Activated CD4-positive, alpha-beta T cell treated with anti-CD3 and anti-CD28 coated beads for 48 hours (primary cell): ENCODE measurements at regions not wholly inside any gene's neighbourhood (a gene's known extent, or its start where the extent isn't known, plus 50 kb on each side); places are given as distances from the start of the nearest gene placed in this dataset.

Experiments used
- DNase-seq: peaks from one replicate; pipeline ENCODE4 v3.0.0-alpha.2; 2020

DNA sequence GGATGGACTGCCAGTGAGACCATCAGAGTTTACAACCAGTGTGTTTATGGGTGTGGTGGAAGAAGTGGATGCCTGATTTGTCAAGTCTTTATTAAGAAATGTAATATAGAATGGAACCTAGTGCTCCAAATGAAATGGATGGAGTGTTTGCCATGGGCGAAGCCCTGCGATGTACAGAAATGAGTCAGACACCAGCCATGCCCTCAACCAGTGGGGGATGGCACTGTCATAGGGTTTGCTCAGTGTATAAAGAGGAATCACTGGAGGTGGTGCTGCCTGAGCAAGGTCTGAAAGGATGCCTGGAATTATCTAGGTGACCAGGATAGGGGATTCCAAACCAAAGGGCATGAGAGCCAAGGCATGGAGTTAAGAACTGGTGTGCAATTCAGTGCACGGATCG is 120.9 kb upstream of the MTNR1B start:
- DNase-seq = no peak

DNA sequence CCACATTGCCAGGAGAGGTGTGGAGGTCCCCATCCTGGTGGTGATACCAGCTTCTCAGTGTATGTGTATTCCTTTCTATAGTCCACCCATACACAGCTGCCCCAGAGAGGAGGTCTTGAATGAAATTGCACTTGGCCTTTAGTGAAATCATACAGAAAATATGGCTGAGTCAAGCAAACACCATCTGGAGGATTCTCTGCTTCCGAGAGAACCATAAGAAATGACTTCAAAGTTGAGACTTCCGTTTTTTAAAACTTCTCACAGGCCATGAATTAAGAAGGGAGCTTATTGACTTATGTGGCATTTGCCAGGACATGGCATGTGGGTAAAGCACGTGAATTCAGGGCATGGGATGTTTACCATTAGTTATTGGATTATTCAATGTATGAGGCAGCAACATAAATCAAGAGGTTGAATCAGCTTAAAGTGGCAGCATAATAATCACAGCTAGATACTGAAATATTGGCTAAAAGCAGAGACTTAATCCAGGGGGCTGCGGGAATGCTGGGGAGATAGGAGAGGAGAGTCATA is 119.1 kb upstream of the MTNR1B start:
- no peak for DNase-seq

DNA sequence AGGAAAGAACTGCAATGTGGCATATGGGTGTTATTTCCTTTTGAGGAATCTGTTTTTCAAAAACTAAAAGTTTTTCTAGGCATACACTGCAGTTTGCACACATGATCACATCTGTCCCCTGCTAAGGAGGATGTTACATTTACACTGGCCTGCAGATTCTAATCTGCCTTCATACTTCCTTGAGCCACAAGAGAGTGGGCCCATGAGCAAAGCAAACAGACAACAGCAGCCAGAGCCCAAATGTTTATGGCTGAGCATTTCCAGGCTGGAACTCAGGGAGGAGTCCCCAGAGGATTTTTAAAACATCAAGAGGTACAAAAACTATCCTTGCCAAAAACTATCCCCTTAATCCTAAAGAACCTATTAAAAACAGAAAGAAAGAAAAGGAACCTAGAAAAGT is 117.2 kb upstream of the MTNR1B start:
- no peak for DNase-seq

DNA sequence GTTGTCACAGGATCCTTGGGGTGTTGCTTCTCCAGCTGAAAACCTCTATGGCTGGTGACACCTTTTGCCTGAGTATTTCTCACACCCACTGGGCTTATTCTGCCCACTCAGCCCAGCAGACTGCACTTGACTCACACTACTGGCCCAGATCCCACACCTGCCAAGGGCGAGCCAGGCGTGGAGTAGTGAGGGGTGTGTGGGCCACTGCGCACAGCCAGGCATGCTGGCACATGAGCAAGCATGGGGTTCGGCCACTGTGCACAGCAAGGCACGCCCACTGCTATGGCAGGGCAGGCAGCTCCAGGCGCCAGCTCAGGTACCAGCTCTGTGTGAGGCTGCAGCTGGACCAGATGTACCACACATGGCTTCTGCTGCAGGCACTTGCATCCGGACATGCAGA is 116.5 kb upstream of the MTNR1B start:
- DNase-seq = no peak

DNA sequence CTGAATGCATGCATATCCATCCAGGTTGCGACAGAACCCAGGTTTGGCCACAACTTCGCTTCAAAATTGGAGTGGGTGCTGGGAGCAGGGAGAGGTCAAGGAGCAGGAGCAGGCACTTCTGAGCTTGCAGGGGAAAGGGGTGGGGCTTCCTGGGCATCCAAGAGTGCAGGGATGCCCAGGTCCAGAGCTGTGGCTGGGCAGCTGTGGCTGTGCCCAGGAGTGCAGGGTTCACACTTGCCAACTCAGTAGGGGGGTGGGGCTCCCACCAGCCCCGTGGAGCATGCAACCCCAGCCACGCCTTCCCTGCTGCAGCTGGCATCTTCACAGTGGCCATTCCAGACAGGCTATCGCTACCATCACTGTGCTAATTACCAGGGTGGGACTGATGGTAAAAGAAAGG is 115.3 kb upstream of the MTNR1B start:
- no peak for DNase-seq

DNA sequence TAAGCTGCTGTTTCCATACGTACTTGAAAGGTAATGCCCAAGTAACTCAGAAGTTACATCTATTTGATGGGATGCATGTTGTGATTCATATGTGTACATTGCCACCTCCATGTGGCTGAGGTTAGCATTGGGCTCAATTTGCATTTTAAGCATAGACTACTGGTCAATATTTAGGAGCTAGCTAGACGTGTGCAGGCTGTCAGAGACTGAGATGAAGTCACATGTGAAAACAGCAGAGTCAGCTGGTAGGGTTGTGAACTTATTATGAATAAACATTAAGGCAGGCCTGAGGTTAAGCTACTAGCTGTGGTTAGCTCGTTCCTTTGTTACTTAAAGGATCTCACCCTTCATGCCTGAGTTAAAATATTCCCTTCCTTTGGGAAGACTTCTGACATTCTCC is 114.5 kb upstream of the MTNR1B start:
- no peak for DNase-seq

DNA sequence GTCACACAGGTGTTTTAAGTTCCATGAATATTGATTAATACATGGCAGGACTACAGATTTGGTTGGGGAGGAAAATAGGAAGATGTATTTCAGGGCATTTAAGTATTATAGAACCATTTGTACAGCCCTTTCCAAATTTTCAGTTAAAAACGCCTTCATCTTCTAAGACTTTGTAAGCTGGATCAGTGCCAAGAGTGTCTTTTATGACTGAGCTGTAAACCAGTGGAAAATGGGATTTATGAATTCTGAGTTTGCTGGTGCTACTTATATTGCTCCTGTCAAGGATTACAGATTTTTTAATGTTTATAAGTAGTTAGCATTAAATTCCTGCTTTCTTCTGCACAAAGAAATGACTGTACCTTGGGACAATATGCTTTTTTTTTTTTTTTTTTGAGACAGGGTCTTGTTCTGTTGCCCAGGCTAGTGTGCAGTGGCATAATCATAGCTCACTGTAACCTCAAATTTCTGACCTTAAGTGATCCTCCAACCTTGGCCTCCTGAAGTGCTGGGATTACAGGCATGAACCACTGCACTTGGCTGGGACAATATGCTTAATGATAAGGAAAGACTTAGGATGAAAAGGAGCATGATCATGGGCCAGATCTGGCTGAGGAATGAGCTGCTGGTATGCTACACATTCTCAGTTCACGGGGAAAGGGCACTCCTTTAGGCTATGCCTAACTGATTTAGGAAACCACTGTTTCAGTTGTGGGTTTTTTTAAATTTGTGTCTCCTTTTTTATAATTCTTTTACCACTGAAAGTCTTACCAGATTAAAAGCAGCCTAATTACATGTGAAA is 113.6 kb upstream of the MTNR1B start:
- DNase-seq = no peak

DNA sequence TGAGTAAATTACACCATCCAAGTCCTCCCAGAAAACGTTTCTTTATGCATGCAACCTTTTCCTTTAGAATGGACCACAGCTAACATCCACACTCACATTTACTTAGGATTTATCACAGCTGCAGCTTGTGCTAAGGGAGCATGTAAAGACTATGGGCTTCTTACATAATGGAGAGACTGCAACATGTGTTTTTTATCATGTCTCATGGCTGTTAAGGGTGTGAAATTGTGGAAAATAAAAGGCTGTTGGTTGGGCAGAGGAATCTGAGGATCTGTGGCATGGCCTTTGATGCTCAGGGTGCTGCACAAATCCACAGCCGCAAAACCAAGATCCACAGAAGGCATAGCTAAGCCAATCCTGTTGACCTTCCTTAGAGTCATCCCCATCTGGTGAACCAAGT is 112.0 kb upstream of the MTNR1B start:
- no peak for DNase-seq

DNA sequence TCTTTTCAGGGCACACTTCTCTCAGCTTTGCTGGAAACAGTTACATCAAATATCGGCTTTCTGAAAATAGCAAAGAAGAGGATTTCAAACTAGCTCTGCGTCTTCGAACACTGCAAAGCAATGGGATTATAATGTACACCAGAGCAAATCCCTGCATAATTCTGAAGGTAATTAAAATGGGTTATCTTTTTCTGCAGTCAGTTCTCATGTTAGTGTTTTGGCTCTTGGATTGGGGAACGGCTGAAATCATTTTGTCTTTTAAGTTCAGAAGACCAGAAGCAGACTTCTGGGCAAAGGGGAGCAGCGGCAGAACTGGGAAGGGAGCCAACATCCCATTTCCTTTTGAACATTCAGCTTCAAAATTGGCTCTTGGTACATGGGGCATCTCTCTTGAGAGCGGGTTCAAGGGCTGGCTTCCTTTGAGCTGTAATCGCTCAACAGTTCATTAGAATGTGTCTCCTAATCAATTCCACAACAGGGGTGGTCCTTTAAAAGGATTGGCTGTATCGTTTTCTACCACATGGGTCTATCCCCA is 110.2 kb upstream of the MTNR1B start:
- no peak for DNase-seq

DNA sequence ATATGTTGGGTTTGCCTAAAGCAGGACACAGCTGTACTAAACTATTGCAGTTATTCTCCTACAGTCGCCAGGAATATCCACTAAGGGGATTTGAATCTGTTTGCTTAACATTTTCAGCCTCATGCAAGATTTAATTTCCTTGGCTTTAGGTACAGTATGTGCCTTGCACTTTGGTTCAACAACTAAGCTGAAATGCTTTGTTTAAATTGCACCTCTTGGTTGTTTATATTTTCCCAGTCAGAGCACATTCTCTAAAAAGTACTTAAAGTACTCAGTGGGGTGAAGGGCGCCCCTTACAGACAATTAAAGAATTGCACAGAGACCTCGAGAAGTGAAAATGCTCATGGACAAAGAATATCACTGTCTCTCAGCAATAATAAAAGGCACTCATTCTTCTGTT is 107.8 kb upstream of the MTNR1B start:
- DNase-seq = no peak

DNA sequence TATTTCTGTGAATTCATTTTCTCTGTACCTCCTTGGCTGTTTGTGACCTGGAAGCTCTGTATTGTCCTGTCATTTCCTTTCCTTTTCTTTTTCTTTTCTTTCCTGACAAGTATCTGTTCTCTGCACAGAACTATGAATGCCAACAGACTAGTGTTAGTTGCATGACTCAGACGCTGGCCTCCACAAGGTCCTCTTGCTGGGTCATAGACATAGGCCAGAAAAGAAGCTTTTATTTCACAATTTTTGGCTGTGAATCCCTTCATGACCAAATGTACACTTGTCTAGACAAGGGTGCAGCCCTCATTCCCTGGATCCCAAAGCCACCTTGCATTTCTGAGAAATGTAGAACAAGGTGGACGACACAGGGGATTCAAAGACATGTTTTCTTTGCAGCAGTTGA is 104.1 kb upstream of the MTNR1B start:
- DNase-seq = no peak

DNA sequence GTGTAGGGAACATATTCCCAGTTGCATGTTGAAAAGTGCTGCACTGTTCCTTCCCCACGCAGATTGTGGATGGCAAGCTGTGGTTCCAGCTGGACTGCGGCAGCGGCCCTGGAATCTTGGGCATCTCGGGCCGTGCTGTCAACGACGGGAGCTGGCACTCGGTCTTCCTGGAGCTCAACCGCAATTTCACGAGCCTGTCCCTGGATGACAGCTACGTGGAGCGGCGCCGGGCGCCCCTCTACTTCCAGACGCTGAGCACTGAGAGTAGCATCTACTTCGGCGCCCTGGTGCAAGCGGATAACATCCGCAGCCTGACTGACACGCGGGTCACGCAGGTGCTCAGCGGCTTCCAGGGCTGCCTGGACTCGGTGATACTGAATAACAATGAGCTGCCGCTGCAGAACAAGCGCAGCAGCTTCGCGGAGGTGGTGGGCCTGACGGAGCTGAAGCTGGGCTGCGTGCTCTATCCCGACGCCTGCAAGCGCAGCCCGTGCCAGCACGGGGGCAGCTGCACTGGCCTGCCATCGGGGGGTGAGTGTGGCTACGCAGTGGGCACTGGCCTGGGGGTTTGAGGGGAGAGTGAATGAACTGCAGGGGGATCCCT is 102.7 kb upstream of the MTNR1B start:
- no peak for DNase-seq

DNA sequence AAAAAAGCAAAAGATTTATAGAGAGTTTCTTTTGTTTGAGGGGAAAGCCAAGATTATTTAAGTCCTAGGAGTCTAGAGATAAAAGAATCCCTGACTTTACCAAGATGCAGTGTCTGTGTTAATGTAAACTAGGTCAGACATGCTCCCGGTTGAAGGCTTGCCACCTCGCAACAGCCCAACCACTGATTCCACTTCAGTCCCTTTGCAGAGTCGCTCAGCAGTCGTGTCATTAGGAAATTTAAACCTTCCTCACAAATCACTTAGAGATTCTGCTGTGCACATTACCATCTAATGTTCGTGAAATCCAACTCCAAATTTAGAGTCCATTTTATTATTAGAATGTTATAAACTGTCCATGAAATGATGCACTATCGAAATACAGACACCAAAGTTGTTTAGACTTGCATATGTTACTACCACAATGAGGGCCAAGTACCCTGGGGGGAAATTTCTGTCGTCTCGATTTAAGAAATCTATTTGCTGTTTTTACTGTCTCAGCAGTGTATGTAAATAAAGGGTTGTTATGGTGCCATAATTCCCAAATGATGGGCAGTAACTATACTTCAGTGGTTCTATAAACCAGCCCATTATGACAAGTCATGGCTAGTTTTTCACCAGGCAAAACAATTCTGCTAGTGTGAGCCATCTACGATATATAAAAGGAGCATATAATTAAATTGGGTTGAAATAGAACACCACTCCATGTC is 101.4 kb upstream of the MTNR1B start:
- DNase-seq = no peak

DNA sequence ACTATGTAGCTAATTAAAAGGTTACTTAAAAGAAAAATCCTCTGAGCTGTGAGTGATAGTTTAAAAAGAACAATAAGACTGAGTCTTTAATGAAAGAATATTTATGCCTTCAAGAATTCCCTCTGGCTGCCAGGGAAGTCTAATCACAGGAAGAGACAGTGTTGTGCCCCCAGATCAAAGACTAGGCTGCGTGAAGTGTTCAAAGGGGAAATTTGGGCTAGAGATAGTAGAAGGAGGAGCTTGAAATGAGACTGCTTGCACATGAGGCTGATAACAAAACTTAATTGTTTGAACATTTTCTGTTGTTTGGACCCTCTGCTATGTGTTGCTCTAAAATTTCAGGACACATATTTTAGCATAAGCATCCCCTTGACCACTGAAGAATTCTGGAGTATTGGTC is 99.7 kb upstream of the MTNR1B start:
- no peak for DNase-seq

DNA sequence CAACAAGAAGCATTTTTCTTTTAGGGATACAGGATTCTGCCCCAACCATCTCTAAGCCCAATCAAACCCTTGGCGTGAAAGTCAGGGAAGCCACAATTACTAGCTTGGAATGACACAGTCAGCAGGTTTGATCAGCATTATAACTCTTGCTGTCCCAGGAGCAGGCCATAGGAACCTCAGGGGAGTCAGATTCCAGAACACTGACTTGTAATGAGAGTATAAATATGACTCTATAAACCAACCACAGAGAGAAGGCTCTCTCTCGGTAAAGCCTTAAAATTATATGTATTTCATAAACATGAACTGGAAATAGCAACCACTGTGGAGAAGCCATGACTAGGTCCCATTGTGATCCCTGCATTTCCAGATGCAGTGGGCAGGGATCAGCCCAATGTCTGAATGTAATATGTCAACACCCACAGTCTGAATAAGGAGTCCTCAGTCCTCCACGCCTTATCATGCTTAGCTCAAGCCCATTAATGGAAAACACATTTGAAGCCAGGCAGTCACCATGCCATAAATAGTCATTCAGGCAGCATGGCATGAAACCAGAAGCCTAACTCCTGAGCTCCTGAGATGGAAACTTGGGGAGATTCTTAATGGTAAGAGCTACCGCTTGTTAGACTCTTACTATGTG is 99.1 kb upstream of the MTNR1B start:
- DNase-seq = no peak

DNA sequence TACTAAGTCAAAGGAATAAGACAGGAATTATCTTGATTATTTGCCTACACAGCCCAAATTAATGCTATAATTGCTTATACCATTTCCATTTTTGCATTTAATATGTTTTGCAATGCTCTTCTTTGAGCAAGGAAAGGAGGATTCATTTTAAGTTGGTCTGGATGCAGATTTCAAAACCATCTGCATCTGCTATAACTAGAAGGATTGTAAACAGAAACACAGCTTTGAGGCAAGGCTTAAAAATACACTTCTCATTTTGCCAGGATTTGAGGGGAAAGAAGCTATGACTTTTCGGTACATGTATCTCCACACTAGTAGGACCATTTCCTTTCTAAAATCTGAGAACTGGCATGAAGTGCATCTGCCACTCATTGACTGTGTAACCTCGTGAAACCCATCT is 95.9 kb upstream of the MTNR1B start:
- no peak for DNase-seq

DNA sequence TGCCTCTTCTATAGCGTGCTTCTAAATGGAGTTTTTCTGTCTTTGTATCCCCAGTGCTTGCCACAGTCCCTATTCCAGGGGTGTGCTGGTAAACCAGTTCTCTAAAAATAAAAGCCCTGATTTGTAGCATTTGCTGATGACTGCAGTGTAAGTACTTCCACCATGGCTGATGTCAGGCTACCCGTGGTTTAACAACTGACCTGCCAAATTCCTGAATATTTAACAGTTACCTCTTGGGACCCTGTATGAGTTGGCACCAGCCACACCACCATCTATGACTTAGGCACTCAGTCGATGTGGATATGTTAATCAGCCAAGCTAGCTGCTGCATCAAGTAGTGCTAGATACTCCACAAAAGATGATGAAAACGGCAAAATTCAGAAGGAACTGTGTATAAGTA is 94.0 kb upstream of the MTNR1B start:
- no peak for DNase-seq

DNA sequence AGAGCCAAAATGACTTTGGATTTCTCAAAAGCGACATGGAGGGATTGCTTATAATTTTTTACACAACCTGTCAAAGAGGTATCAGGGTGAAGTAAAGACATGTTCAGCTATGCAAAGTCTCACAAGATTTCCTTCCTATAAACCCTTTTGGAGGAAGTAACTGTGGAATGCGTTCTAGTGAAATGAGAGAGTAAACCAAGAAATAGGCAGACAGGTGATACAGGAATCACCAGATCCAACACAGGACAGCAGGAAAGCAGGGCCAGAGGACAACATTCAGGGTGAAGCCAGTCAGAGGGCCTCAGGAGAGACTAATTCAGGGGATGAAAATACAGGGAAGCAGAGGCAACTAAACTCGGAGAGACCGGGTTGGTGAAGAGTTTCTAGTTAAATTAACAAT is 90.4 kb upstream of the MTNR1B start:
- DNase-seq = no peak

DNA sequence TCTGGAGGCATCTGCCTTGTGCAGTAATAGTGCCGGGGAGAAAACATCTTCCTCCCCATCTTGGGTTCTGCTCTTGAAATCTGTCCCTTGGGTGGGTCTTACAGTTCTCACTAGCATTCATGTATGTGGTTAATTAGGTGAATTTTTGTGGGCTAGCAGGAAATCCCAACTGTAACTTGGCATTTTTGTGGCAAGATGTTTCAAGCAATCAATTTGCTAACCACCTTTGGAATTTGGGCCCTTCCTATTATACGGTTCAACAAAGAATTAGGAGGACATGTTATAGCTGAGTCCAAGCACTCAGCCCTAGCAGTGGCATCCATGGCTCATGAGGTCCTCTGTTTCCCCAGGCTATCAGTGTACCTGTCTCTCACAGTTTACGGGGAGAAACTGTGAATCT is 89.1 kb upstream of the MTNR1B start:
- DNase-seq = no peak

DNA sequence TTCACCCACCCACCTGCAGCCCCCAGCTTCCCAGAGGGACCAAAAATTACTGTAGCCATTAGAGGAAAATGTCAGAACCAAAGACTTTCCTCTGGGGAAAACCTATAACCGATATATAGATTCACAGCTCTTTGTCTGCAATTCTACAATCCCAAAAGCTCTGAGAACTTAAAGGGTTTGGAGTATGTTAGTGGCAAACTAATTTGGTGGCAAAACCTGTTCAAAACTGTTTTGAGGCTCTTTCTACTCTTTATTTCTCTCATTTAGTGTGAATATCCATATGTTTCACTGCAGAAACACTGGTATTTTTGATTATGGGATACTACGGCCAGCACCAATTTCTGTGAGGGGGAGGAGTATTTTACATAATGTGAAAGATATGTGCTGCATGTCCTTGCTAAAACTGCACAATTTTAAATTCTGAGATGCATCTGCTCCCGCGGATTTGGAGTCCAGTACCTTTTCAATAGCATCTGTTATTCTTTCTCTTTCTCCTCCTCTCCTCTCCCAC is 87.5 kb upstream of the MTNR1B start:
- no peak for DNase-seq

DNA sequence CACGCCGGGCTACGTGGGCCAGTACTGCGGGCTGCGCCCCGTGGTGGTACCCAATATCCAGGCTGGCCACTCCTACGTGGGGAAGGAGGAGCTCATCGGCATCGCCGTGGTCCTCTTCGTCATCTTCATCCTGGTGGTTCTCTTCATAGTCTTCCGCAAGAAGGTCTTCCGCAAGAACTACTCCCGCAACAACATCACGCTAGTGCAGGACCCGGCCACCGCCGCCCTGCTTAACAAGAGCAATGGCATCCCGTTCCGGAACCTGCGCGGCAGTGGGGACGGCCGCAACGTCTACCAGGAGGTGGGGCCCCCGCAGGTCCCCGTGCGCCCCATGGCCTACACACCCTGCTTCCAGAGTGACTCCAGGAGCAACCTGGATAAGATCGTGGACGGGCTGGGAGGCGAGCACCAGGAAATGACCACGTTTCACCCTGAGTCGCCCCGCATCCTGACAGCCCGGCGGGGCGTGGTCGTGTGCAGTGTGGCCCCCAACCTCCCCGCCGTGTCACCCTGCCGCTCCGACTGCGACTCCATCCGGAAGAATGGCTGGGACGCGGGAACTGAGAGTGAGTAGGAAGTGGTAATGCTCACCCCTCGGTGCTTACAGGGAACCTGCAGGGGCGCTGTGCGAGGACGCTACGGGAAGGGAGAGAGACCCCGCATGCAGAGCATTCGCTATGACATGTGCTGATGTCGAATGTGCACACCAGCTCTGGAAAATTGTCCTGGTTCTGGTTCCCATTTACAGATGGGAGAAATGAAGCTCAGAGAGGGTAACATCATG is 86.4 kb upstream of the MTNR1B start:
- DNase-seq = no peak

DNA sequence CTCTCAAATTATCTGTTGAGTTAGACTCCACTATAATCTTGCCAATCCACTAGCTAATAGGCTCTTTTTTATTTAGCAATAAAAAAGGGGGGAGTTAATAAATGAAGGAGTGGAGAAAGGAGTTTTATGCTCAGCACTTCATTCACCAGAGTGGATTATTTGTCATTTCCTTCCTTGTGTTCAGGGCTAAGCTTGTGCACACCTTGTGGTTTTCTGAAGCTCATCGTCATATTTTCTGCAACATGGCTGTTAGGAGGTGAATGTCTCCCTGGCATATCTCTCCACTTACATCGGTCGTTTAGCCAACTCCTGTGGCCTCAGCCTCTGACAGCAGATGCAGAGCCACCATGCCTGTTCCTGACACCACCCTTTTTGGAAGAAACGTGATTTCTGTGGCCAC is 83.9 kb upstream of the MTNR1B start:
- DNase-seq = no peak
